Gastrocnemius medialis (tissue), 4 donors: ENCODE measurements at regions not wholly inside any gene's neighbourhood (a gene's known extent, or its start where the extent isn't known, plus 50 kb on each side); places are given as distances from the start of the nearest gene placed in this dataset.

ENCODE experiments used
- CTCF ChIP-seq, 5 experiments: fragments of 450-650 bp in 3 of 5; fragments of 200-600 bp in 2 of 5; sonication (generic) in 2 of 5; IDR thresholded peaks in 4 of 5; conservative IDR thresholded peaks in 1 of 5; 1 replicate in 4 of 5; 2 replicates in 1 of 5; pipeline ENCODE4 v1.5.1; 2016 to 2019; ENCODE audit warnings: antibody characterized with exemption in 5 of 5, mild to moderate bottlenecking in 3 of 5, moderate library complexity in 3 of 5
- POLR2A ChIP-seq, 2 donors: fragments of 450-650 bp; IDR thresholded peaks; one replicate each; pipeline ENCODE4 v1.6.1; 2017; ENCODE audit warnings: antibody characterized with exemption in 2 of 2, mild to moderate bottlenecking in 2 of 2, moderate library complexity in 2 of 2

- TF ChIP-seq CTCF (IDR thresholded peaks at IDR 0.05 in 4 of 5, conservative IDR thresholded peaks at IDR 0.05 in 1 of 5) (no peak), POLR2A (IDR thresholded peaks at IDR 0.05) (no peak)
These were observed 192.1 kb upstream of the NCKAP5 start for GRCh38 chr2:133760376-133760775.
